HG02938 (cell line): ENCODE measurements at regions not wholly inside any gene's neighbourhood (a gene's known extent, or its start where the extent isn't known, plus 50 kb on each side); places are given as distances from the start of the nearest gene placed in this dataset.

Experiments used
- ATAC-seq: cut with Tn5 transposase; IDR thresholded peaks from one replicate; pipeline ENCODE4 v1.9.1; 2021; ENCODE audit warnings: mild to moderate bottlenecking, moderate library complexity; ENCODE audit not compliant: unreplicated experiment

GRCh38 chr18:68623342-68623741 lies 91.6 kb downstream of the TMX3 start:
- ATAC-seq, result peak; percentile 76

DNA sequence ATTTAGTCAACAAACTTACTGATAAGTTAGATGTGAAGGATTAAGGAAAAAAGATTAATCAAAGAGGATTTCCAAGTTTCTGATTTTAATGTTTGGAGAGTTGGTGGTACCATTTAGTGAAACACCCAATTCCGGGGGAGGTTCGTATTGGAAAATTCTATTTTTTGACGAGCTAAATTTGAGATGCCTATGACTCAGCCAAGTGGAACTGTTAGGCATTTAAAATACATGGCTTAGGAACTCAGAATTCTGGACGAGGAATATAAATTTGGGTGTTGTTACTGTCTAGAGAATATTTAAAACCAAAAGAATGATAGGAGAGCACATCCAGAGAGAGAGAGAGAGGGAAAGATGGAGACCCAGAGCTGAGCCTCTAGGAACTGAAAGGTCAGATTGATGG lies 103.6 kb downstream of the TMX3 start:
- ATAC-seq, result no peak

DNA sequence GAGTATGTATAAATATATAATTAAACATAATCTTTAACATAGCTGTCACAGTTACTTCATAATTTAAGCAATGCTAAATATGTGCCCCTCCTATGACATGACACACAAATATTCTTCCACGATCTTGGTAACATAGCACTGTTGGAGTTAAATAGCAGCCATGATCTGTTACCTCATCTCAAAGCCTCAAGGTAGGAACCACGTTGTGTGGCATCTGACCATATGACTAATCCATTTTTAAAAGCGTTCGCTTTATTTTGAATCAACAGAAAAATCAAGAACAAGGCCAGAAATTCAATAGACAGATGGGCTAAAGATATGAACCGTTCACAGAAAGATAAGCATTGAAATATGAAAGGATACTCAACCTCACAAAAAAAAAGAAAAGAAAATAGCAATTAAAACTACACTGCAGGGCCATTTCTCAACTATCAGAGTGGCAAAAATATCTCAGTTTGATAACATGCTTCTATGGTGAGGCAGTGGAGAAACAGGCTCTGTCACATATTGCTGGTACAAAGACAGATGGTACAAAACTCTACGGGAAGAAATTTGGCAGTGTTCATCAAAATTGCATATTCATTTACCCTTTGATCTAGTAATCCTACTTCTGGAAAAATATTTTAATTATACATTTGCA lies 105.9 kb downstream of the TMX3 start:
- no peak for ATAC-seq

DNA sequence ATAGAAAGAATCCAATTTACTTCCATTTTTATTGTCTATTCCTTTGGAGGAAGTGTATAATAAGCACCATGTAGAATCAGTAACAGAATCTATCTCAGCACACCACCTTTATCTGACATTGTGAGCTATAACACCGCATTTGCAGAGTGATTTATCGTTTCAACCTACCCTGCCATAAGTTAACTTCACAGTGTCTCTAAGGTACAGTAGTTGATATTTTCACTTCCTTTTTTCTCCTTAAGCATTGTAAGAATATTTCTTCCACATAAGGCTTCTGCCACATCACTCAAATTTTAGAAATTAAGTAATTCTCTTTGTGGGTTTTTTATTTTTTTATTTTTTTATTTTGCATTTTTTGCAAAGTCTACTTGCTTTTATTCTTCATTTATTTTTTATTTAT lies 107.1 kb downstream of the TMX3 start:
- ATAC-seq, result no peak

- ATAC-seq, result no peak
Observed at GRCh38 chr18:68604256-68604655, 110.7 kb downstream of the TMX3 start.

GRCh38 chr18:68596016-68596415 lies 118.9 kb downstream of the TMX3 start:
- ATAC-seq, result no peak

DNA sequence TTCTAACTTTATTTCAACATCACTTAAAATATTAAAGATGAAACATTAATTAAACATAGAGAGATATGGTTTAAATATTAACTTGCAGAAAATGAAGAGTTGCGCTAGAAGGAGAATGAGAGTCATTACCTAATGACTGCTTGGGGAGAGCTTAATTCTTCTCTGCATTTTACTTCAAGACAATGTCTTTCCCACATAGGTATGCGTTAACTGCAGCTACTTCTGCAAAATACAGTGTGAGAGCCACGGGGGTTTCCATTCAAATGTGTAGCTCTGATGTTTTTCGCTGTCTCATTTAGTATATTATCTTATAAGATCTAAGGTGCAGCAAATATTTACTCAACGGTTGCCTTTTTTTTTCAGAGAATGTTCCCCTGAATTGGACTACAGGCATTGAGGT lies 126.7 kb downstream of the TMX3 start:
- no peak for ATAC-seq

DNA sequence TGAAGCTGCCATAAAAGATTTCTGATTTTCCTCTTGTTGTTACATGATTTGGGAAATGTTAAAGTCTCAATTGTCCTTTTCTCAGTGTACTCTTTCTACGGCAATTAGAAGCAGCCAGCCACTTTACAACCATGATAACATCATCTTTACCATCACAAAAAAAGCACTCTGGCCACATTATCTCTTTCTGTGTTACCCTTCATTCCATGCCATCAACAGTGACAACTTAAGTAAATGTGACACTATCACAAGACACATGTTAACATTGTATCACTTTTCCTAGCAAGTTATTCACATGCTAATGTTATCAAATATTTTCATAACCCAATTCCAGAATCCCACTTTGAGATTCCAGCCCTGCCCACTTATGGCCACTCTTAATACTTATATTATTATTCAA lies 131.2 kb downstream of the TMX3 start:
- no peak for ATAC-seq

- no peak for ATAC-seq
Observed at GRCh38 chr18:68574311-68574710, 140.6 kb downstream of the TMX3 start.

GRCh38 chr18:68569936-68570335 lies 145.0 kb downstream of the TMX3 start:
- no peak for ATAC-seq

DNA sequence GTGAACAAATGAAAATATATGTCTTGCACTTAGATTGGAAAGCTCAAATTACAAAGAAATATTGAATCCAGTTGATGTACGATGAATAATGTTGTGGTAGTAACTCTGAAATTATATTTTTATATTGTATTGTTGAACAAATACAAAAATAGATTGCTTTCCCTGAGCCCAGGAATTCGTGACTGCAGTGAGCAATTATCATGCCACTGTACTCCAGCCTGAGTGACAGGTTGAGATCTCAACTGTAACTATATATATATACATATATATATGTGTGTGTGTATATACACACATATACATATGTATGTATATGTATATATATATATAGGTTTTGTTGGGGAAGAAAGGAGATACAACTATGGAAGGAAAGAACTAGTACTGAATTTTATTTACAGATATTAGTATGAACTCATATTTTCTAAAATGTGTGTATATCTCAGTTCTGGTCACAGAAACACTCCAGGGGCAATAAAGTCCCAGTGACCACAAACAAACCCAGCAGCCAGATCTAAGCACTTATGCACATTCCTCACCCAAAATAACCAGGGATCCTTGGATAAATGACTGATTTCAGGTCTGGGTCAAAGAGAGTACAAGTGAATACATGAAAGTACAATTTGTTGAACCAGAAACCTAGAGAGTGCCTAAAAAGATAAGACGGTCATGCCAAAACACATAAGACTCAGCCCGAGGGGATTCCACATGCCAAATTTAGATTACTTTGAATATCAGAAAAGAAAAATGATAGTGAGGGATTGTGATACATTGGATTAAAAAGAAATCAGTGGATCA lies 146.3 kb downstream of the TMX3 start:
- no peak for ATAC-seq

GRCh38 chr18:68566991-68567390 lies 147.9 kb downstream of the TMX3 start:
- no peak for ATAC-seq

- ATAC-seq, result no peak
Observed at GRCh38 chr18:68564961-68565360, 149.9 kb downstream of the TMX3 start.

- no peak for ATAC-seq
Observed at GRCh38 chr18:68564351-68564750, 150.6 kb downstream of the TMX3 start.

DNA sequence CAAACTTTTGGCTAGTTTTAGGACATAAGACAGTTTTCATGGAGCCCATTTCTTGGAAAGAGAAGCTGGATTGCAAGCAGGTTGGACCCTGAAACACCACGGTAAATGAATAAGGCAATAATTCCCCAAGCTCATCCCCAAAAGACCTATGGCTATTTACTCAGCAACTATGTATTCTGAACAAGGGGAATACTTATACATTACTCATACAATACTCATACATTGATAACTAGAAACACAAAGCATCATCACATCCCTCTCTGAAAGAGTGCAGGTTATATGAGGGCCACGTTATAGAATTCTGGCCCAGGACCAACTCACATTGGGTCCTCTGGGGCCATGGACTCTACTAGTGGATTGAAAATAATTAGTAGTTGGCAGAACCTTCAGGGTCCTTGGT lies 154.8 kb downstream of the TMX3 start:
- ATAC-seq, result no peak

DNA sequence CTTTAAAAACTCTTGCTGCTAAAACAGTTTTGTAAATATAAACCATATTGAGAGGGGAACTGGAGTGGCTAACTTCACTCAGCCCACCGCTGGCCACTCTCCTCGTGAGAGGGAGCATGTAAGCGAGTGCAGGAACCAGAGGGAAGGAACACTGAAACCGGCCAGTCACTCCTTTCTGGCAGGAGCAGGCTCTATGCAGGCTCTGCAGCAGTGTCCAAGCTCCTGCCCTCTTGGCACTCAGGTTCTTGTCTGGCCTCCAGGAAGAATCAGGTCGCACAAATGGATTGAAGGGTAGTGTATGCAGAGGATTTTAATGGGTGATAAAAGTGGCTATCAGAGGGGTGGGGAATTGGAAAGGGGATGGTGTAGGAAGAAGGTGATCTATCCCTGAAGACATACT lies 157.7 kb downstream of the TMX3 start:
- ATAC-seq, result no peak

DNA sequence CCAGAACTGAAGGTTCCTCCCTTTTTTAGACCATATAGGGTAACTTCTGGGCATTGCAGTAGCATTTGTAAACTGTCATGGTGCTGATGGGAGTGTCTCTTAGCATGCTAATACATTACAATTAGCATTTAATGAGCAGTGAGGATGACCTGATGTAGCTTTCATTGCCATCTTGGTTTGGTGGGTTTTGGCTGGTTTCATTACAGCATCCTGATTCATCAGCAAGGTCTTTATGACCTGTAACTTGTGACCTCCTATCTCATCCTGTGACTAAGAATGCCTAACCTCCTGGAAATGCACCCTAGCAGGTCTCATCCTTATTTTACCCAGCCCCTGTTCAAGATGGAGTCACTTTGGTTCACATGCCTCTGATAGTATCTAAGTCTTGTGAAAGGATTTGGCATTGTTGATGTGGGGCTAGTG lies 159.0 kb downstream of the TMX3 start:
- no peak for ATAC-seq

GRCh38 chr18:68548904-68549870 lies 165.7 kb downstream of the TMX3 start:
- no peak for ATAC-seq

DNA sequence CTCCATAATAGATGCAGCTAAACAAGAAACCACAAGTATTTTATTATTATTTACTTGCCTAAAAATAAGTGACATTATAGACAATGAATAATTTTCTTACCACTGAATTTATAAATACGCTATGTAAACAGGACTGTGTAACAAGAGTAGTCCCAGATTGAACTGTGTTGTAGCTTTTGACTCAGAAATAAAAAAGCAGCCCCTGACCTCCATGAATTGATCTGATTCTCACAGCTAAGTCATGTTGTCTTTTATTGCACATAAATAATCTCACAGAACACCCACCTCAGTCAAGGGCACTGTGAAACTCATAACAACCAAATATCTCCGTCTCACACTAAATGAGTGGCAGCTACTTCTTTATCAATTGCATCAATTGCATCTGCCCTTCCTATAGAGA lies 171.6 kb downstream of the TMX3 start:
- no peak for ATAC-seq

DNA sequence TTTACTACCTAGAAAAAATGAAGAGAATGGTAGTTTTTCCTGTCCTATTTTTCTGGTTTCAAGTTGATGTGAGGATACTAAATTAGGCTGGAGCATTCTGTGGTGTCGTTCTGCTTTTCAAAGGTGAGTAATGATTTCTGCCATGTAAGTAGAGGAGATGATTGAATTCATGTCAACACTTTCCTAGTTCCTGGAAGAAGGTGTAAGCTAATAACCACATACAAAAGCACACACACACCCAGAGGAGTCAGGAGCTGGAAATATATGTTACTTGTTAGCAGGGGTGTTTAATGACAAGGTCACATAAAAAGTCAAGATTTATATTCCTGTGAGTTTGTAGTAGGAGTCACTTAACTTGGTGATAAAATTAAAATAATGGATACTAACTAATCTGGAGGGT lies 172.1 kb downstream of the TMX3 start:
- no peak for ATAC-seq

DNA sequence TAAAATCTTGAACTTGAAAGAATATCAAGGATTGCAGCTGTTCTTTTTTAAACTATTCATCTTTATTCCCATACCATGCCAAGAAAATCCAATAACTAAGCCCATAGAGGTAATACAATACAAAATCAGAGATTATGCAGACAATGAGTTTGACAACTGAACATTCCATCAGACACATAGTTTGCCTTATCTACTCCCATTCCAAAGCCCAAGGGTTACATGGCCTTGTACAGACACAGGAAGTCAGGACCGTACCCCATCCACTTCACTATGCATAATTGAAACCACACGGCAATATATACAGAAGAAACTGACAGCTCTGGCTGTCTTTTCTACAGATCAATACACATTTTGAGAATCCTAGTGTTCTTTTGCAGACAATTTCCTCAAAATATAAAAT lies 181.3 kb downstream of the TMX3 start:
- ATAC-seq, result no peak
